PC-9 (cell line): ENCODE measurements at regions not wholly inside any gene's neighbourhood (a gene's known extent, or its start where the extent isn't known, plus 50 kb on each side); places are given as distances from the start of the nearest gene placed in this dataset.

Source experiments
- EZH2 ChIP-seq: fragments of 200-600 bp; sonication (generic); IDR thresholded peaks from 2 replicates; pipeline ENCODE4 v1.8.0; 2017; ENCODE audit warnings: antibody characterized with exemption, low read depth
- TF ChIP-seq, protein P1 (sequence below): fragments of 200-600 bp; sonication (generic); conservative IDR thresholded peaks from 2 replicates; pipeline ENCODE4 v1.6.1; 2017; ENCODE audit warnings: mixed run types, antibody characterized with exemption, mild to moderate bottlenecking, moderate library complexity

- TF ChIP-seq, protein P1, sequence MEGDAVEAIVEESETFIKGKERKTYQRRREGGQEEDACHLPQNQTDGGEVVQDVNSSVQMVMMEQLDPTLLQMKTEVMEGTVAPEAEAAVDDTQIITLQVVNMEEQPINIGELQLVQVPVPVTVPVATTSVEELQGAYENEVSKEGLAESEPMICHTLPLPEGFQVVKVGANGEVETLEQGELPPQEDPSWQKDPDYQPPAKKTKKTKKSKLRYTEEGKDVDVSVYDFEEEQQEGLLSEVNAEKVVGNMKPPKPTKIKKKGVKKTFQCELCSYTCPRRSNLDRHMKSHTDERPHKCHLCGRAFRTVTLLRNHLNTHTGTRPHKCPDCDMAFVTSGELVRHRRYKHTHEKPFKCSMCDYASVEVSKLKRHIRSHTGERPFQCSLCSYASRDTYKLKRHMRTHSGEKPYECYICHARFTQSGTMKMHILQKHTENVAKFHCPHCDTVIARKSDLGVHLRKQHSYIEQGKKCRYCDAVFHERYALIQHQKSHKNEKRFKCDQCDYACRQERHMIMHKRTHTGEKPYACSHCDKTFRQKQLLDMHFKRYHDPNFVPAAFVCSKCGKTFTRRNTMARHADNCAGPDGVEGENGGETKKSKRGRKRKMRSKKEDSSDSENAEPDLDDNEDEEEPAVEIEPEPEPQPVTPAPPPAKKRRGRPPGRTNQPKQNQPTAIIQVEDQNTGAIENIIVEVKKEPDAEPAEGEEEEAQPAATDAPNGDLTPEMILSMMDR: no peak
- TF ChIP-seq EZH2: no peak
Measured at GRCh38 chr2:138997346-138997745, 217.2 kb upstream of the NXPH2 start.
